ENCODE measurements at regions not wholly inside any gene's neighbourhood (a gene's known extent, or its start where the extent isn't known, plus 50 kb on each side); places are given as distances from the start of the nearest gene placed in this dataset.
"Not testable (repeated sequence)": the region's sequence is repeated elsewhere in the genome, so short reads cannot be mapped to it uniquely, and the experiment has no call there.

- TF ChIP-seq CTCF (IDR thresholded peaks at IDR 0.05; ENCODE audit: insufficient read depth, low read length) = no peak
- no peak for DNase-seq (ENCODE audit: low read depth)
- no peak overlapping the region for H3K4me3 ChIP-seq (ENCODE audit: low read depth, low read length)
Observed at GRCh38 chr3:102714567-102714966, 279.8 kb downstream of the ZPLD1 start.

GRCh38 chr3:102715030-102715697 is 280.3 kb downstream of the ZPLD1 start:
- DNase-seq (ENCODE audit: low read depth) = no peak
- TF ChIP-seq CTCF (IDR thresholded peaks at IDR 0.05; ENCODE audit: insufficient read depth, low read length) = no peak
- H3K4me3 ChIP-seq (ENCODE audit: low read depth, low read length) = no peak overlapping the region

- no peak for DNase-seq (ENCODE audit: low read depth)
- no peak for TF ChIP-seq CTCF (IDR thresholded peaks at IDR 0.05; ENCODE audit: insufficient read depth, low read length)
- H3K4me3 ChIP-seq (ENCODE audit: low read depth, low read length) = no peak overlapping the region
Observed at GRCh38 chr3:102718651-102719050, 283.8 kb downstream of the ZPLD1 start.

- no peak for DNase-seq (ENCODE audit: low read depth)
- no peak for TF ChIP-seq CTCF (IDR thresholded peaks at IDR 0.05; ENCODE audit: insufficient read depth, low read length)
- H3K4me3 ChIP-seq (ENCODE audit: low read depth, low read length) = no peak overlapping the region
Observed at GRCh38 chr3:102722317-102722716, 287.5 kb downstream of the ZPLD1 start.

- no peak overlapping the region for H3K4me3 ChIP-seq (ENCODE audit: low read depth, low read length)
- no peak for TF ChIP-seq CTCF (IDR thresholded peaks at IDR 0.05; ENCODE audit: insufficient read depth, low read length)
- no peak for DNase-seq (ENCODE audit: low read depth)
Observed at GRCh38 chr3:102727340-102727739, 292.5 kb downstream of the ZPLD1 start.

- H3K4me3 ChIP-seq (ENCODE audit: low read depth, low read length); DNase-seq (ENCODE audit: low read depth): not testable (repeated sequence)
Observed at GRCh38 chr3:102732581-102732980, 297.8 kb downstream of the ZPLD1 start.

- H3K4me3 ChIP-seq (ENCODE audit: low read depth, low read length) = no peak overlapping the region
- no peak for TF ChIP-seq CTCF (IDR thresholded peaks at IDR 0.05; ENCODE audit: insufficient read depth, low read length)
- DNase-seq (ENCODE audit: low read depth) = no peak
Observed at GRCh38 chr3:102733791-102734563, 299.2 kb downstream of the ZPLD1 start.

Measured in fibroblast of the aortic adventitia (primary cell).